Neural progenitor cell (in vitro differentiated cells): ENCODE measurements at regions not wholly inside any gene's neighbourhood (a gene's known extent, or its start where the extent isn't known, plus 50 kb on each side); places are given as distances from the start of the nearest gene placed in this dataset.
"Not testable (repeated sequence)": the region's sequence is repeated elsewhere in the genome, so short reads cannot be mapped to it uniquely, and the experiment has no call there.

ENCODE experiments used
- DNase-seq: peaks from one replicate; pipeline ENCODE4 v3.0.0-alpha.2; 2016; ENCODE audit warnings: low spot score
- H2AFZ ChIP-seq: fragments of 200-600 bp; sonication (generic); replicated peaks from 2 replicates; pipeline ENCODE4 v1.6.1; 2016; ENCODE audit warnings: antibody characterized with exemption
- H3F3A ChIP-seq: fragments of 200-600 bp; sonication (generic); 2 replicates; pipeline ENCODE4 v1.6.1; 2016; ENCODE audit warnings: antibody characterized with exemption, low read depth
- H3K27ac ChIP-seq: fragments of 200-600 bp; sonication (generic); 2 replicates; pipeline ENCODE4 v1.5.1; 2016; ENCODE audit warnings: mild to moderate bottlenecking
- H3K27me3 ChIP-seq: fragments of 200-600 bp; sonication (generic); 2 replicates; pipeline ENCODE4 v1.6.1; 2016; ENCODE audit warnings: mild to moderate bottlenecking, moderate library complexity
- H3K36me3 ChIP-seq: fragments of 200-600 bp; sonication (generic); 2 replicates; pipeline ENCODE4 v1.5.1; 2016
- H3K4me1 ChIP-seq: fragments of 200-600 bp; sonication (generic); 2 replicates; pipeline ENCODE4 v1.6.1; 2016; ENCODE audit warnings: mixed run types
- H3K4me2 ChIP-seq: fragments of 200-600 bp; sonication (generic); 2 replicates; pipeline ENCODE4 v1.6.1; 2016
- H3K4me3 ChIP-seq: fragments of 200-600 bp; sonication (generic); 2 replicates; pipeline ENCODE4 v1.5.1; 2016
- H3K79me2 ChIP-seq: fragments of 200-600 bp; sonication (generic); 2 replicates; pipeline ENCODE4 v1.6.1; 2016; ENCODE audit warnings: low read depth
- H3K9ac ChIP-seq: fragments of 200-600 bp; sonication (generic); 2 replicates; pipeline ENCODE4 v1.6.1; 2016
- H3K9me3 ChIP-seq: fragments of 200-600 bp; sonication (generic); 2 replicates; pipeline ENCODE4 v1.5.1; 2016; ENCODE audit warnings: low read depth
- H4K20me1 ChIP-seq: fragments of 200-600 bp; sonication (generic); 2 replicates; pipeline ENCODE4 v1.6.1; 2016; ENCODE audit warnings: low read depth
- H3K27ac Mint-ChIP-seq: 3 replicates; pipeline ENCODE4 v1.8.0; 2021; ENCODE audit warnings: mixed read lengths
- H3K27me3 Mint-ChIP-seq: 2 replicates; pipeline ENCODE4 v1.8.0; 2022; ENCODE audit warnings: low read depth, mild to moderate bottlenecking, inconsistent platforms, moderate library complexity, mixed read lengths; ENCODE audit not compliant: insufficient read depth
- H3K36me3 Mint-ChIP-seq: 3 replicates; pipeline ENCODE4 v1.8.0; 2021; ENCODE audit warnings: mixed read lengths
- H3K4me1 Mint-ChIP-seq: 3 replicates; pipeline ENCODE4 v1.8.0; 2021; ENCODE audit warnings: mixed read lengths
- H3K4me3 Mint-ChIP-seq: 3 replicates; pipeline ENCODE4 v1.8.0; 2021; ENCODE audit warnings: mild to moderate bottlenecking, moderate library complexity, mixed read lengths
- H3K9me3 Mint-ChIP-seq: 3 replicates; pipeline ENCODE4 v1.8.0; 2020; ENCODE audit warnings: mixed read lengths
- EZH2 ChIP-seq: fragments of 200-600 bp; sonication (generic); IDR thresholded peaks from 2 replicates; pipeline ENCODE4 v1.6.1; 2017; ENCODE audit warnings: antibody characterized with exemption, mild to moderate bottlenecking, moderate library complexity
- EZH2phosphoT487 ChIP-seq: fragments of 200-600 bp; sonication (generic); IDR thresholded peaks from 2 replicates; pipeline ENCODE4 v1.6.1; 2017; ENCODE audit warnings: antibody characterized with exemption
- TF ChIP-seq, protein P1 (sequence below): fragments of 200-600 bp; sonication (generic); IDR thresholded peaks from 2 replicates; pipeline ENCODE4 v1.5.1; 2017; ENCODE audit warnings: antibody characterized with exemption, mild to moderate bottlenecking

DNA sequence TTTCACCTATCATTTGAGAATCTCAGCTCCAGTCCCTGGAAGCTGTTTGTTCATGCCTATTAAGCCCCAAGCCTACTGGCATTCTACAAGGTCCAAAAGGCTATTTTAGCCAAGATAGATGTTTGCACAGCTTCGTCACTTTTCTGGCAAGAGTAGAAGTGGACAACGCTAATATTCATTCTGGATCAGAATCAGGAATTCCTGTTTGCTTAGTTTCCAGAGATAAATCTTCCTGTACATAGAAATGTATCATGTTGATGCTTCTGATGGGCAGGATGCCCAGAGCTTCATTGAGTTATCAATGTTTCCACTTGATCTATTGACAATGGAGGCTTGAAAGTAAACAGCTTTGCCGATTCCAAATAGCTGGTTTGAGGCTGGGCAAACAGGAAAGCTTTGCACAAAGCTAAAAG is 260.7 kb upstream of the CA10 start:
- H4K20me1 ChIP-seq: no peaks in the 10 kb centered on the region
- Mint-ChIP-seq H3K4me1 (no peaks in the 10 kb centered on the region), H3K27ac (no peak overlapping the region), H3K9me3 (peaks cover 6% of the 10 kb centered on the region), H3K27me3 (no peaks in the 10 kb centered on the region), H3K4me3 (no peak overlapping the region), H3K36me3 (no peaks in the 10 kb centered on the region)
- no peaks in the 10 kb centered on the region for H3K79me2 ChIP-seq
- H3K27me3 ChIP-seq: no peaks in the 10 kb centered on the region
- H3K4me2 ChIP-seq: no peak overlapping the region
- no peak overlapping the region for H3K9ac ChIP-seq
- H3K36me3 ChIP-seq: no peaks in the 10 kb centered on the region
- DNase-seq: no peak
- no peak overlapping the region for H3K4me3 ChIP-seq
- no peak overlapping the region for H2AFZ ChIP-seq
- no peaks in the 10 kb centered on the region for H3K9me3 ChIP-seq
- no peak for TF ChIP-seq EZH2
- TF ChIP-seq, protein P1, sequence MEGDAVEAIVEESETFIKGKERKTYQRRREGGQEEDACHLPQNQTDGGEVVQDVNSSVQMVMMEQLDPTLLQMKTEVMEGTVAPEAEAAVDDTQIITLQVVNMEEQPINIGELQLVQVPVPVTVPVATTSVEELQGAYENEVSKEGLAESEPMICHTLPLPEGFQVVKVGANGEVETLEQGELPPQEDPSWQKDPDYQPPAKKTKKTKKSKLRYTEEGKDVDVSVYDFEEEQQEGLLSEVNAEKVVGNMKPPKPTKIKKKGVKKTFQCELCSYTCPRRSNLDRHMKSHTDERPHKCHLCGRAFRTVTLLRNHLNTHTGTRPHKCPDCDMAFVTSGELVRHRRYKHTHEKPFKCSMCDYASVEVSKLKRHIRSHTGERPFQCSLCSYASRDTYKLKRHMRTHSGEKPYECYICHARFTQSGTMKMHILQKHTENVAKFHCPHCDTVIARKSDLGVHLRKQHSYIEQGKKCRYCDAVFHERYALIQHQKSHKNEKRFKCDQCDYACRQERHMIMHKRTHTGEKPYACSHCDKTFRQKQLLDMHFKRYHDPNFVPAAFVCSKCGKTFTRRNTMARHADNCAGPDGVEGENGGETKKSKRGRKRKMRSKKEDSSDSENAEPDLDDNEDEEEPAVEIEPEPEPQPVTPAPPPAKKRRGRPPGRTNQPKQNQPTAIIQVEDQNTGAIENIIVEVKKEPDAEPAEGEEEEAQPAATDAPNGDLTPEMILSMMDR: no peak
- no peak for TF ChIP-seq EZH2phosphoT487
- H3K27ac ChIP-seq: no peak overlapping the region
- H3K4me1 ChIP-seq: no peaks in the 10 kb centered on the region
- no peaks in the 10 kb centered on the region for H3F3A ChIP-seq

DNA sequence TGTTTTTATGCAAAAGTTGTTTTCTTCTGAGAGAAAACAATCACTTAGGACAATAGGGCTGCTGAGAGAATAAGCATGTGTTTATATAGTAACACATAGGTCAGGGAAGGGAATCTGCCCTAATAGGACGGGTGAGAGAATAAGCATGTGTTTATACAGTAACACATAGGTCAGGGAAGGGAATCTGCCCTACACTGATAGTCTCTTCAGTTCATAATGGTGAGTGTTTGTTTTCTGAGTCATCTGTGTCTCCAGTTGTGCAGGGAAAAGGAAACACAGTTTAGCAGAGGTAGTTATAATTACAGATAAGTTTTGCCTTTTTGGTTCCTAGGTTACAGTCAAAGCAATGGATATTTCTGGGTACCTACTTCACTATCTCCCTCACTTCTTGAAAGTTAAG is 252.3 kb upstream of the CA10 start:
- TF ChIP-seq EZH2 (no peak), EZH2phosphoT487 (no peak)
- TF ChIP-seq, protein P1: no peak
- no peaks in the 10 kb centered on the region for H3K9me3 Mint-ChIP-seq
- H3F3A ChIP-seq: no peaks in the 10 kb centered on the region
- DNase-seq: no peak
- H3K79me2 ChIP-seq: no peaks in the 10 kb centered on the region
- no peaks in the 10 kb centered on the region for H3K36me3 ChIP-seq
- no peaks in the 10 kb centered on the region for H4K20me1 ChIP-seq
- H3K36me3 Mint-ChIP-seq: no peaks in the 10 kb centered on the region
- no peaks in the 10 kb centered on the region for H3K27me3 Mint-ChIP-seq
- no peaks in the 10 kb centered on the region for H3K9me3 ChIP-seq
- no peak overlapping the region for H3K27ac Mint-ChIP-seq
- no peak overlapping the region for H3K4me3 ChIP-seq
- no peak overlapping the region for H3K4me2 ChIP-seq
- H3K4me1 Mint-ChIP-seq: peaks cover 3% of the 10 kb centered on the region
- H3K27me3 ChIP-seq: no peaks in the 10 kb centered on the region
- H3K4me3 Mint-ChIP-seq: no peak overlapping the region
- no peak overlapping the region for H2AFZ ChIP-seq
- no peaks in the 10 kb centered on the region for H3K4me1 ChIP-seq
- H3K9ac ChIP-seq: no peak overlapping the region
- H3K27ac ChIP-seq: no peak overlapping the region

DNA sequence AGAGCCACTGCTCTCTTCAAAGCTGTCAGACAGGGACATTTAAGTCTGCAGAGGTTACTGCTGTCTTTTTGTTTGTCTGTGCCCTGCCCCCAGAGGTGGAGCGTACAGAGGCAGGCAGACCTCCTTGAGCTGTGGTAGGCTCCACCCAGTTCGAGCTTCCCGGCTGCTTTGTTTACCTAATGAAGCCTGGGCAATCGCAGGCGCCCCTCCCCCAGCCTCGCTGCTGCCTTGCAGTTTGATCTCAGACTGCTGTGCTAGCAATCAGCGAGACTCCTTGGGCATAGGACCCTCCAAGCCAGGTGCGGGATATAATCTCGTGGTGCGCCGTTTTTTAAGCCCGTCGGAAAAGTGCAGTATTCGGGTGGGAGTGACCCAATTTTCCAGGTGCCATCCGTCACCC is 250.7 kb upstream of the CA10 start:
- peak; percentile 28 for DNase-seq
- not testable (repeated sequence) for H4K20me1 ChIP-seq, H3K9ac ChIP-seq, H3F3A ChIP-seq, H3K36me3 ChIP-seq, H3K4me3 ChIP-seq, H3K4me3 Mint-ChIP-seq, H3K27ac ChIP-seq, H3K79me2 ChIP-seq, H3K4me1 Mint-ChIP-seq, H2AFZ ChIP-seq, H3K27ac Mint-ChIP-seq, H3K4me2 ChIP-seq, H3K4me1 ChIP-seq, H3K27me3 ChIP-seq, H3K27me3 Mint-ChIP-seq, H3K9me3 Mint-ChIP-seq, H3K9me3 ChIP-seq, H3K36me3 Mint-ChIP-seq

DNA sequence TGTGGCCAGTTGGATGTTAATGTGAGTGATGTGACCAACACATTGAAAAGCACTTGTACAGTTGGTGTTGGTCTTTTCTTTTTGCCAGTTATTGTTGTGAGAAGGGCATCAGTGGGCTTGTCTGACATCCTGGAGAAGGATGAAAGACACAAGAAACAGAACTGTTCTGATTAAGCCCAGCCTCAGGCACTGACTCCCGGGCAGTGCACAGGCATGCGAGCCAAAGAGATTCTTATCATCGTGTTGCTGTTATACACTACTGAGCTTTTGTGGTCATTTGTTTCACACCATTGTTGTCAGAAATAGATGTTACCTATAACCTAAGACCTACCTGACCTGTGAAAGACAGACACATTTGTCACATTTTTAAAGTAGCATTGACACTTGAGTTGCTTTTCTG is 236.8 kb upstream of the CA10 start:
- Histone ChIP-seq H3K79me2 (no peaks in the 10 kb centered on the region), H3F3A (no peaks in the 10 kb centered on the region), H3K4me3 (no peak overlapping the region), H3K36me3 (no peaks in the 10 kb centered on the region), H4K20me1 (no peaks in the 10 kb centered on the region), H3K27ac (no peak overlapping the region), H3K9me3 (no peaks in the 10 kb centered on the region), H3K4me1 (no peaks in the 10 kb centered on the region), H3K27me3 (no peaks in the 10 kb centered on the region), H3K4me2 (no peak overlapping the region), H2AFZ (no peak overlapping the region), H3K9ac (no peak overlapping the region)
- peaks cover 2% of the 10 kb centered on the region for H3K9me3 Mint-ChIP-seq
- no peaks in the 10 kb centered on the region for H3K36me3 Mint-ChIP-seq
- H3K27me3 Mint-ChIP-seq: no peaks in the 10 kb centered on the region
- no peaks in the 10 kb centered on the region for H3K4me1 Mint-ChIP-seq
- H3K27ac Mint-ChIP-seq: no peak overlapping the region
- no peak for DNase-seq
- no peak overlapping the region for H3K4me3 Mint-ChIP-seq
- TF ChIP-seq, protein P1: no peak
- no peak for TF ChIP-seq EZH2phosphoT487
- TF ChIP-seq EZH2: no peak
